ENCODE measurements at regions not wholly inside any gene's neighbourhood (a gene's known extent, or its start where the extent isn't known, plus 50 kb on each side); places are given as distances from the start of the nearest gene placed in this dataset.

GRCh38 chr4:138047290-138047689 is 194.9 kb downstream of the SLC7A11 start:
- ChIA-PET POLR2A (no interaction called here), CTCF (no interaction called here)
- Mint-ChIP-seq H3K4me3 (peak overlapping the region; percentile 18; the same call in 1 of the 2 replicates), H3K4me1 (peaks cover 58% of the 10 kb centered on the region), H3K36me3 (peaks cover 3% of the 10 kb centered on the region; the same call in 1 of the 2 replicates), H3K9me3 (peaks cover 4% of the 10 kb centered on the region), H3K27ac (peak overlapping the region; percentile 66), H3K27me3 (ENCODE audit: low read depth) (no peaks in the 10 kb centered on the region)
- no peak for DNase-seq (ENCODE audit: low spot score)
- peak; percentile 82 for ATAC-seq
- TF ChIP-seq ATF3 (CRISPR knock-in tag; conservative IDR thresholded peaks at IDR 0.05) = no peak
- TF ChIP-seq AR (CRISPR knock-in tag; IDR thresholded peaks at IDR 0.05) = no peak
- TF ChIP-seq, protein P1, sequence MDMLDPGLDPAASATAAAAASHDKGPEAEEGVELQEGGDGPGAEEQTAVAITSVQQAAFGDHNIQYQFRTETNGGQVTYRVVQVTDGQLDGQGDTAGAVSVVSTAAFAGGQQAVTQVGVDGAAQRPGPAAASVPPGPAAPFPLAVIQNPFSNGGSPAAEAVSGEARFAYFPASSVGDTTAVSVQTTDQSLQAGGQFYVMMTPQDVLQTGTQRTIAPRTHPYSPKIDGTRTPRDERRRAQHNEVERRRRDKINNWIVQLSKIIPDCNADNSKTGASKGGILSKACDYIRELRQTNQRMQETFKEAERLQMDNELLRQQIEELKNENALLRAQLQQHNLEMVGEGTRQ (CRISPR knock-in tag; IDR thresholded peaks at IDR 0.05) = no peak
- no peak for TF ChIP-seq NFE2L1 (CRISPR knock-in tag; IDR thresholded peaks at IDR 0.05)
- TF ChIP-seq OVOL2 (CRISPR knock-in tag; IDR thresholded peaks at IDR 0.05; ENCODE audit: borderline replicate concordance) = no peak
- no peak for TF ChIP-seq MYBL2 (CRISPR knock-in tag; IDR thresholded peaks at IDR 0.05)
- no peak for TF ChIP-seq CBFB (CRISPR knock-in tag; IDR thresholded peaks at IDR 0.05; ENCODE audit: low read depth)
- TF ChIP-seq, protein P2, sequence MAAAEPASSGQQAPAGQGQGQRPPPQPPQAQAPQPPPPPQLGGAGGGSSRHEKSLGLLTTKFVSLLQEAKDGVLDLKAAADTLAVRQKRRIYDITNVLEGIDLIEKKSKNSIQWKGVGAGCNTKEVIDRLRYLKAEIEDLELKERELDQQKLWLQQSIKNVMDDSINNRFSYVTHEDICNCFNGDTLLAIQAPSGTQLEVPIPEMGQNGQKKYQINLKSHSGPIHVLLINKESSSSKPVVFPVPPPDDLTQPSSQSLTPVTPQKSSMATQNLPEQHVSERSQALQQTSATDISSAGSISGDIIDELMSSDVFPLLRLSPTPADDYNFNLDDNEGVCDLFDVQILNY (CRISPR knock-in tag; IDR thresholded peaks at IDR 0.05) = no peak
- no peak for TF ChIP-seq SMAD4 (CRISPR knock-in tag; IDR thresholded peaks at IDR 0.05)
- no peak for TF ChIP-seq TEAD4 (CRISPR knock-in tag; IDR thresholded peaks at IDR 0.05)
- no peak for TF ChIP-seq CTCF (IDR thresholded peaks at IDR 0.05)

DNA sequence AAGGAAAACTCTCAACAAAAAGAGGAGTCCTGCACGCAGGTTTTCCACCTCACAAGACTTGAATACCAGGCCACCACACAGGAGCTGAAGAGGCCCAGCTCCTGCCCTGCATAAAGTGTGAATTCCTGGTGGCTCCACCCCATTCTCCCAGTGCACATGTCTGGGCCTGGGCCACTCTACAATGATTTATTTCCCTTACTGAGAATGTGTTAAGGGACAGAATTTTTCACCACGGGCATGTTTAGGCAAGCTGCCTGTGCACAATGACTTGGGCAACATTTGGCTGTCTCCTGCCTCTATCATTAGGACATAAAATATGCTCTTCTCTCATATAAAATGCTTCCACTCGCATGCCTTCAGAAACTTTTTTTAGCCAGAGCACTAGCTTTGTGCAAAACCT is 197.1 kb downstream of the SLC7A11 start:
- CTCF ChIA-PET = interaction anchor here (1.2 kb wide), 1 partner anchor 455 kb away, joined by 3 read pairs; no protein-coding TSS in a partner anchor
- Mint-ChIP-seq H3K4me1 (peaks cover 48% of the 10 kb centered on the region), H3K27me3 (ENCODE audit: low read depth) (no peaks in the 10 kb centered on the region), H3K36me3 (no peaks in the 10 kb centered on the region), H3K27ac (no peak overlapping the region), H3K9me3 (no peaks in the 10 kb centered on the region), H3K4me3 (no peak overlapping the region)
- ATAC-seq (no peak), DNase-seq (ENCODE audit: low spot score) (no peak)
- POLR2A ChIA-PET = no interaction called here
- TF ChIP-seq JUN (CRISPR knock-in tag; IDR thresholded peaks at IDR 0.05) (no peak), NFATC4 (CRISPR knock-in tag; IDR thresholded peaks at IDR 0.05) (no peak), ELF4 (CRISPR knock-in tag; IDR thresholded peaks at IDR 0.05; ENCODE audit: low read depth) (no peak), NFE2L1 (CRISPR knock-in tag; IDR thresholded peaks at IDR 0.05) (no peak), CDX4 (CRISPR knock-in tag; IDR thresholded peaks at IDR 0.05; ENCODE audit: borderline replicate concordance) (no peak), ZNF121 (CRISPR knock-in tag; IDR thresholded peaks at IDR 0.05) (no peak), ESRRA (CRISPR knock-in tag; IDR thresholded peaks at IDR 0.05; ENCODE audit: borderline replicate concordance) (no peak), SMAD3 (CRISPR knock-in tag; IDR thresholded peaks at IDR 0.05; ENCODE audit: borderline replicate concordance) (no peak), ZNF532 (CRISPR knock-in tag; IDR thresholded peaks at IDR 0.05; ENCODE audit: borderline replicate concordance) (no peak), JAZF1 (CRISPR knock-in tag; IDR thresholded peaks at IDR 0.05) (no peak), ZNF423 (CRISPR knock-in tag; IDR thresholded peaks at IDR 0.05) (no peak), TP53 (CRISPR knock-in tag; IDR thresholded peaks at IDR 0.05) (no peak), KAT7 (CRISPR knock-in tag; IDR thresholded peaks at IDR 0.05; ENCODE audit: borderline replicate concordance) (no peak)
- TF ChIP-seq, protein P3, sequence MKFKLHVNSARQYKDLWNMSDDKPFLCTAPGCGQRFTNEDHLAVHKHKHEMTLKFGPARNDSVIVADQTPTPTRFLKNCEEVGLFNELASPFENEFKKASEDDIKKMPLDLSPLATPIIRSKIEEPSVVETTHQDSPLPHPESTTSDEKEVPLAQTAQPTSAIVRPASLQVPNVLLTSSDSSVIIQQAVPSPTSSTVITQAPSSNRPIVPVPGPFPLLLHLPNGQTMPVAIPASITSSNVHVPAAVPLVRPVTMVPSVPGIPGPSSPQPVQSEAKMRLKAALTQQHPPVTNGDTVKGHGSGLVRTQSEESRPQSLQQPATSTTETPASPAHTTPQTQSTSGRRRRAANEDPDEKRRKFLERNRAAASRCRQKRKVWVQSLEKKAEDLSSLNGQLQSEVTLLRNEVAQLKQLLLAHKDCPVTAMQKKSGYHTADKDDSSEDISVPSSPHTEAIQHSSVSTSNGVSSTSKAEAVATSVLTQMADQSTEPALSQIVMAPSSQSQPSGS (CRISPR knock-in tag; IDR thresholded peaks at IDR 0.05; ENCODE audit: borderline replicate concordance, low read depth) = no peak
